8988T (cell line): ENCODE measurements at regions not wholly inside any gene's neighbourhood (a gene's known extent, or its start where the extent isn't known, plus 50 kb on each side); places are given as distances from the start of the nearest gene placed in this dataset.
"Not testable (repeated sequence)": the region's sequence is repeated elsewhere in the genome, so short reads cannot be mapped to it uniquely, and the experiment has no call there.

Experiments
- DNase-seq: peaks from one replicate; pipeline ENCODE4 v3.0.0; 2011

- no peak for DNase-seq
Observed at GRCh38 chr4:129747756-129748155, 651.8 kb downstream of the C4orf33 start.

- no peak for DNase-seq
Observed at GRCh38 chr4:129748991-129749390, 653.0 kb downstream of the C4orf33 start.

GRCh38 chr4:129751646-129752045 is 655.7 kb downstream of the C4orf33 start:
- DNase-seq = no peak

- DNase-seq = no peak
Observed at GRCh38 chr4:129783596-129783995, 687.6 kb downstream of the C4orf33 start.

- no peak for DNase-seq
Observed at GRCh38 chr4:129788486-129788885, 692.5 kb downstream of the C4orf33 start.

- no peak for DNase-seq
Observed at GRCh38 chr4:129804461-129804981, 708.6 kb downstream of the C4orf33 start.

GRCh38 chr4:129806986-129807385 is 711.0 kb downstream of the C4orf33 start:
- no peak for DNase-seq

- no peak for DNase-seq
Observed at GRCh38 chr4:129808242-129808641, 712.3 kb downstream of the C4orf33 start.

- no peak for DNase-seq
Observed at GRCh38 chr4:129821073-129821472, 725.1 kb downstream of the C4orf33 start.

GRCh38 chr4:129821963-129822362 is 726.0 kb downstream of the C4orf33 start:
- DNase-seq = no peak

- no peak for DNase-seq
Observed at GRCh38 chr4:129822701-129823100, 726.7 kb downstream of the C4orf33 start.

- DNase-seq = no peak
Observed at GRCh38 chr4:129823105-129823504, 727.2 kb downstream of the C4orf33 start.

GRCh38 chr4:129829373-129829772 is 733.4 kb downstream of the C4orf33 start:
- DNase-seq = no peak

- DNase-seq = no peak
Observed at GRCh38 chr4:129839687-129840086, 743.7 kb downstream of the C4orf33 start.

GRCh38 chr4:129842096-129842495 is 746.1 kb downstream of the C4orf33 start:
- no peak for DNase-seq

- no peak for DNase-seq
Observed at GRCh38 chr4:129852434-129852833, 756.5 kb downstream of the C4orf33 start.

GRCh38 chr4:129853685-129854467 is 757.9 kb downstream of the C4orf33 start:
- DNase-seq = not testable (repeated sequence)

GRCh38 chr4:129862461-129862860 is 766.5 kb downstream of the C4orf33 start:
- DNase-seq = no peak

GRCh38 chr4:129863206-129863605 is 767.3 kb downstream of the C4orf33 start:
- no peak for DNase-seq

GRCh38 chr4:129883996-129884395 is 788.0 kb downstream of the C4orf33 start:
- DNase-seq = no peak

GRCh38 chr4:129897111-129897510 is 801.2 kb downstream of the C4orf33 start:
- DNase-seq = no peak

- DNase-seq = no peak
Observed at GRCh38 chr4:129899849-129900248, 803.9 kb downstream of the C4orf33 start.

GRCh38 chr4:129900430-129900953 is 804.5 kb downstream of the C4orf33 start:
- no peak for DNase-seq

GRCh38 chr4:129901205-129901604 is 805.3 kb downstream of the C4orf33 start:
- no peak for DNase-seq

GRCh38 chr4:129903861-129904260 is 807.9 kb downstream of the C4orf33 start:
- DNase-seq = no peak
